OCI-LY1 (cell line): ENCODE measurements at regions not wholly inside any gene's neighbourhood (a gene's known extent, or its start where the extent isn't known, plus 50 kb on each side); places are given as distances from the start of the nearest gene placed in this dataset.

ENCODE experiments used
- H2AFZ ChIP-seq: fragments of 200-600 bp; sonication (generic), shearing (Covaris generic); 2 replicates; pipeline ENCODE4 v1.6.0; 2014; ENCODE audit warnings: antibody characterized with exemption, mild to moderate bottlenecking, low read length
- H3F3A ChIP-seq: fragments of 200-600 bp; sonication (generic), shearing (Covaris generic); 2 replicates; pipeline ENCODE4 v1.6.0; 2014; ENCODE audit warnings: mild to moderate bottlenecking, antibody characterized with exemption, low read length, moderate library complexity; ENCODE audit not compliant: insufficient read depth
- H3K27ac ChIP-seq: fragments of 200-600 bp; sonication (generic); 2 replicates; pipeline ENCODE4 v1.5.1; 2014; ENCODE audit warnings: low read length, mixed run types, mild to moderate bottlenecking, low read depth; ENCODE audit not compliant: poor library complexity, severe bottlenecking
- H3K27me3 ChIP-seq: fragments of 200-600 bp; sonication (generic); 2 replicates; pipeline ENCODE4 v1.6.0; 2014; ENCODE audit warnings: antibody characterized with exemption, mild to moderate bottlenecking, low read length, moderate library complexity; ENCODE audit not compliant: insufficient read depth
- H3K36me3 ChIP-seq: fragments of 200-600 bp; sonication (generic); 2 replicates; pipeline ENCODE4 v1.6.1; 2014; ENCODE audit warnings: mild to moderate bottlenecking, antibody characterized with exemption, low read length, moderate library complexity, mixed read lengths; ENCODE audit not compliant: insufficient read depth
- H3K4me1 ChIP-seq: fragments of 200-600 bp; sonication (generic); 2 replicates; pipeline ENCODE4 v1.5.1; 2014; ENCODE audit warnings: mild to moderate bottlenecking, low read length, moderate library complexity; ENCODE audit not compliant: insufficient read depth, severe bottlenecking
- H3K4me2 ChIP-seq: fragments of 200-600 bp; sonication (generic), shearing (Covaris generic); 2 replicates; pipeline ENCODE4 v1.6.1; 2014; ENCODE audit warnings: low read length
- H3K4me3 ChIP-seq: fragments of 200-600 bp; sonication (generic); 2 replicates; pipeline ENCODE4 v1.5.1; 2014; ENCODE audit warnings: low read length, low read depth, mild to moderate bottlenecking, mixed read lengths; ENCODE audit not compliant: poor library complexity, severe bottlenecking
- H3K79me2 ChIP-seq: fragments of 200-600 bp; shearing (Covaris generic); 2 replicates; pipeline ENCODE4 v1.6.1; 2016; ENCODE audit warnings: mixed run types, low read length, mixed read lengths; ENCODE audit not compliant: insufficient read depth
- H3K9ac ChIP-seq: fragments of 200-600 bp; sonication (generic), shearing (Covaris generic); 2 replicates; pipeline ENCODE4 v1.6.1; 2014; ENCODE audit warnings: mild to moderate bottlenecking, low read length, mixed read lengths
- H3K9me2 ChIP-seq: fragments of 200-600 bp; sonication (generic), shearing (Covaris generic); 2 replicates; pipeline ENCODE4 v1.6.1; 2014; ENCODE audit warnings: low read depth, mild to moderate bottlenecking, low read length, mixed read lengths
- H3K9me3 ChIP-seq: fragments of 200-600 bp; shearing (Covaris generic); 2 replicates; pipeline ENCODE4 v1.6.1; 2014; ENCODE audit warnings: low read length, mixed read lengths
- H4K20me1 ChIP-seq: fragments of 200-600 bp; sonication (generic), shearing (Covaris generic); 2 replicates; pipeline ENCODE4 v1.6.0; 2016; ENCODE audit warnings: mild to moderate bottlenecking, low read length; ENCODE audit not compliant: insufficient read depth
- EZH2 ChIP-seq: fragments of 200-600 bp; sonication (generic), shearing (Covaris generic); IDR thresholded peaks from 2 replicates; pipeline ENCODE4 v1.8.0; 2017; ENCODE audit warnings: borderline replicate concordance, mixed run types, mild to moderate bottlenecking, antibody characterized with exemption, low read length, moderate library complexity, mixed read lengths
- TF ChIP-seq, protein P1 (sequence below): fragments of 200-600 bp; sonication (generic), shearing (Covaris generic); IDR thresholded peaks from 2 replicates; pipeline ENCODE4 v1.5.1; 2017; ENCODE audit warnings: mild to moderate bottlenecking, antibody characterized with exemption, low read length, moderate library complexity, mixed read lengths

DNA sequence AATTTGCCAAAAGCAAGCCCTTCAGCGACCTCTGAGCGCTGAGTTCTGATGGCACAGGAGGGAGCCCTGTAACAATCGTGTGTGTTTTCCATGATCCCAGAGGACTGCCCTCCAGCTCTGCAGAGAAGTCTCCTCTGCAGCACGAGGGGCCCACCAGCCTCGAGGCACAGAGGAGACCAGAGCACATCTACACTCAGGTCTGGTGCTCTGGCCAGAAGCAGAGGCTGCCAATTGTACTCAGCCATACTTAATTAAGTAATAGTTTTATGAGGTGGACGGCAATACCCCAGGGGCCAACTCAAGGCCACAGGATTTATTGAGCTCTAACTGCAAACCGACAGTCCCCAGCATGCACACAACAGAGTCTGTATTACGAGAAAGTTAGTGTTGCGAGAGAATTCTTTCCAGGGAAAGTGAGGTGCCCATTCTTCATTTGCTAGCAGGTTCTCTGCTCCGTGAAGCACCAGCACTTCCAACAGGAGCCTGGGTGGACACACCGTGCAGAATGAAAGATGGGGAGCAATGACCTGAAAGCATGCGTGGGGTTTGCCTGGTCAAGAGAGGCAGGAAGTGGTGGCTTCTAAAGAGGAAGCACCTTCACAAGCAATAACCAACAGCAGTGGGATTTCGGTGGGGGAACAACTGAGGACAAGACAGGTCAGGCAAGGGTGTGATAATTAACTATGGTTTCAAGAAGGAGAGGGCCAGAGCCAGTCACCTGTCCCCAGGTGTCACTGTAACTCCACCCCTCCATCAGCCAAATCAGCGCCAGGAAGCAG, 92.8 kb upstream of the FOXC1 start:
- no peak overlapping the region for H3K27ac ChIP-seq
- no peaks in the 10 kb centered on the region for H3K9me2 ChIP-seq
- no peak overlapping the region for H3K9ac ChIP-seq
- H3K36me3 ChIP-seq = no peaks in the 10 kb centered on the region
- no peaks in the 10 kb centered on the region for H3K9me3 ChIP-seq
- no peaks in the 10 kb centered on the region for H3K79me2 ChIP-seq
- no peaks in the 10 kb centered on the region for H4K20me1 ChIP-seq
- no peaks in the 10 kb centered on the region for H3F3A ChIP-seq
- TF ChIP-seq, protein P1, sequence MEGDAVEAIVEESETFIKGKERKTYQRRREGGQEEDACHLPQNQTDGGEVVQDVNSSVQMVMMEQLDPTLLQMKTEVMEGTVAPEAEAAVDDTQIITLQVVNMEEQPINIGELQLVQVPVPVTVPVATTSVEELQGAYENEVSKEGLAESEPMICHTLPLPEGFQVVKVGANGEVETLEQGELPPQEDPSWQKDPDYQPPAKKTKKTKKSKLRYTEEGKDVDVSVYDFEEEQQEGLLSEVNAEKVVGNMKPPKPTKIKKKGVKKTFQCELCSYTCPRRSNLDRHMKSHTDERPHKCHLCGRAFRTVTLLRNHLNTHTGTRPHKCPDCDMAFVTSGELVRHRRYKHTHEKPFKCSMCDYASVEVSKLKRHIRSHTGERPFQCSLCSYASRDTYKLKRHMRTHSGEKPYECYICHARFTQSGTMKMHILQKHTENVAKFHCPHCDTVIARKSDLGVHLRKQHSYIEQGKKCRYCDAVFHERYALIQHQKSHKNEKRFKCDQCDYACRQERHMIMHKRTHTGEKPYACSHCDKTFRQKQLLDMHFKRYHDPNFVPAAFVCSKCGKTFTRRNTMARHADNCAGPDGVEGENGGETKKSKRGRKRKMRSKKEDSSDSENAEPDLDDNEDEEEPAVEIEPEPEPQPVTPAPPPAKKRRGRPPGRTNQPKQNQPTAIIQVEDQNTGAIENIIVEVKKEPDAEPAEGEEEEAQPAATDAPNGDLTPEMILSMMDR = no peak
- TF ChIP-seq EZH2 = no peak
- no peak overlapping the region for H3K4me2 ChIP-seq
- H3K4me3 ChIP-seq = no peak overlapping the region
- no peaks in the 10 kb centered on the region for H3K27me3 ChIP-seq
- H3K4me1 ChIP-seq = no peaks in the 10 kb centered on the region
- H2AFZ ChIP-seq = no peak overlapping the region

DNA sequence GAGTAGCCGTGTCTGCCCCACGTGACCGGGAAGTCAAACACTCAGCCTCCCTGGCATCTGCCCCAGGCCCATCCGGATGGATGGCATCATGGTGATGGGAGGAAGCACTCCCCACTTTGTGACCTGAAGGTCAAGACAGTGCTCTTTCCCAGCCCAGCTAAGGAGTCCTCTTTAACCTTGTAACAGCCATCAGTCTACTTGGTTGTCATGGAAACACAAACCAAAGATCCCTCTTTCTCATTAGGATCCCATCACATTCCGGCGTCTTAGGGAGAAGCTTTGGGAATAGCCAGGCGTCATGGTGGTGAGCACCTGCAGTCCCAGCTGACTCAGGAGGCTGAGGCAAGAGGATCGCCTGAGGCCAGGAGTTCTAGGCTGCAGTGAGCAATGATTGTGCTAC, 90.9 kb upstream of the FOXC1 start:
- no peaks in the 10 kb centered on the region for H3K9me3 ChIP-seq
- no peak overlapping the region for H3K4me3 ChIP-seq
- no peak overlapping the region for H3K9ac ChIP-seq
- no peaks in the 10 kb centered on the region for H3K4me1 ChIP-seq
- no peak overlapping the region for H2AFZ ChIP-seq
- no peaks in the 10 kb centered on the region for H3K27me3 ChIP-seq
- no peaks in the 10 kb centered on the region for H3K36me3 ChIP-seq
- no peaks in the 10 kb centered on the region for H3K79me2 ChIP-seq
- H3F3A ChIP-seq = no peaks in the 10 kb centered on the region
- TF ChIP-seq, protein P1 = no peak
- no peak for TF ChIP-seq EZH2
- H3K9me2 ChIP-seq = no peaks in the 10 kb centered on the region
- no peak overlapping the region for H3K27ac ChIP-seq
- H3K4me2 ChIP-seq = no peak overlapping the region
- no peaks in the 10 kb centered on the region for H4K20me1 ChIP-seq

DNA sequence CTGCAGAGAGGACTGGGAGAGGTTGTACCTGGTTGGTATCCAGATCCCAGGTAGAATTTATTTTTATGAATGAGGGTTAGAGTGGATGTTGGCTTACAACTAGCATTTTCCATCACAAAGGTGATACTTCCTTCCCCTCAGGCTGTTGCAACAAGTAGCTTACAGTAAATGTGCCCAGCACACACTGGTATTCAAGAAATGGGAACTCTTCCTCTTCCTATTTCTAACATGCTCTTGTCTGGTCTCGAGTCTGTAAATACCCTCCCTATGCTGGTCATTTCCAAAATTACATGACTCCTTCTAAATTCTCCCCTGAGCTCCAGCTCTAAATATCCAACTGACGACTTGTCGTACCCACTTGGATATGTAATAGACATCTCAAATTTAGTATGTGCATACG, 90.1 kb upstream of the FOXC1 start:
- H3K27ac ChIP-seq = no peak overlapping the region
- H2AFZ ChIP-seq = no peak overlapping the region
- H3K4me2 ChIP-seq = no peak overlapping the region
- no peaks in the 10 kb centered on the region for H3K9me3 ChIP-seq
- TF ChIP-seq, protein P1 = no peak
- TF ChIP-seq EZH2 = no peak
- no peaks in the 10 kb centered on the region for H3K9me2 ChIP-seq
- H3K36me3 ChIP-seq = no peaks in the 10 kb centered on the region
- no peaks in the 10 kb centered on the region for H3K4me1 ChIP-seq
- no peak overlapping the region for H3K9ac ChIP-seq
- H3F3A ChIP-seq = no peaks in the 10 kb centered on the region
- no peak overlapping the region for H3K4me3 ChIP-seq
- H4K20me1 ChIP-seq = no peaks in the 10 kb centered on the region
- no peaks in the 10 kb centered on the region for H3K27me3 ChIP-seq
- no peaks in the 10 kb centered on the region for H3K79me2 ChIP-seq
